NCI-H2227 treated with DMSO at 0.1 percent for 48 hours (cell line): ENCODE measurements at regions not wholly inside any gene's neighbourhood (a gene's known extent, or its start where the extent isn't known, plus 50 kb on each side); places are given as distances from the start of the nearest gene placed in this dataset.

Experiments used
- DNase-seq: peaks from one replicate; lab custom pipeline; 2025; lab: John Stamatoyannopoulos, UW

DNA sequence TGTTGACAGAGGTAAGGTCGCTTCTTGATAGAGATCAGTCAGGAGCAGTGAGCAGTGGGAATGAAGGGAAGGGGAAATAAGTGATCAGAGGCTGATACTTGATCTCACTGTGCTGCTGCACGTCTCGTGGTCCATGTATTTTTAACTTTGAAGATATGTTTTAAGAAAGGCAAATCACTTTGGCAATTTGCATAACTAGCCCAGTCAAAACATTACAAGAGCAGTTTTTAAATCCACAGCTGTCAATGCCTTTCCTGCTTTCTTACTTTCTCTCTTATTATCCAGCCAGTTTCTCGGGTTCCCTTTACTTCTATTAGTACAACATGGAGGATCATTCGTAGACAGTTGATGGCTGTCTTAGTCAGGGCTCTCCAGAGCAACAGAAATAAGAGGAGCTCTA, 472.8 kb downstream of the TMA16 start:
- no peak for DNase-seq

DNA sequence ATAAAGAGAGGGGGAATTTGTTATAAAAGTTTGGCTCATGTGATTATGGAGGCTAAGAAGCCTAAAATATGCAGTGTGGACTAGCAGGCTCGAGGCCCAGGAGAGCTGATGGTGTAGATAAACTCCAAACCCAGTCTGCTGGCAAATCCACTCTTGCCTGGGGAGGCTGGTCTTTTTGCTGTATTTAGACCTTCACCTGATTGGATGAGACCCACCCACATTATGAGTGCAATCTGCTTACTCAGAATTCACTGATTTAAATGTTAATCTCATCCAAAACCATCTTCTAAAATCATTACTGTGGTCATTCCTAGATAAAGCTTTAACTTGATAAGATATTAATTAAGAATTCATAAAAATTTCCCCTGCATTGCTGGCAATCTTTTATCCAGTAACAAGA, 473.2 kb downstream of the TMA16 start:
- DNase-seq: no peak

DNA sequence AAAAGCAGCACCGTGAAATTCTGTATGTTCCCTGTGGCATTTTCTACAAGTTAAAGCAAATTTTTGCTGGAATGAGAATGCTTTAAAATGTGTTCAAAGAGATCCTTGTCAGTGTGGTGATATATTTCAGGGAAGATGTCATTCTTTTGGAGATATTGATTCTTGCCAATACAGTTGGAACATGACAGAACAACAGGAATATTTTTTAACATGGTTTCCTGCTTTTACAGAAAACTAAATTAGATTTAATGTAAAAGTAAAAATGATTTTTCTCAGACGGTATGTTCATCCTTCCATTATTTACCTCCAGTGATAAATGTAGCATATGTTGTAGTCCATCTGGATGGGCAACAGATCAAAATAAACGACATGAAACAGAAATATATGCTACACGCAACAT, 474.8 kb downstream of the TMA16 start:
- no peak for DNase-seq

DNA sequence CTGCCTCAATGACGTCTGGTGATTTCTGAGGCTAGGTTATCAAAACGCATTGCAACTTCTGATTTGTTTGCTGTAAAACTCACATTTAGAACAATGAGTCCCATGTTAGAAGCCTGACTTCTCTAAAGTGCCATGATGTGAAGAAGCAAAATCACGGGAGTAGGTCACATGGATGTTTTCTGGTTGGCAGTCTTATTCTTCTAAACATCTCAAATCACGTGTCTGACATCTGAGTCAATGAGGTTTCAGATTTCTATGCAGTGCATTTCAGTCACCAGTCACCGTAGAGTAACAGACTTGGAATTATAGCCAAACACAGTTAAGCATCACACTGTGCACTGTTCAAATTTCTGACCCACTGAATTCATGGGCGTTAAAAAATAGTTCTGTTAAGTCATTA, 482.1 kb downstream of the TMA16 start:
- no peak for DNase-seq

DNA sequence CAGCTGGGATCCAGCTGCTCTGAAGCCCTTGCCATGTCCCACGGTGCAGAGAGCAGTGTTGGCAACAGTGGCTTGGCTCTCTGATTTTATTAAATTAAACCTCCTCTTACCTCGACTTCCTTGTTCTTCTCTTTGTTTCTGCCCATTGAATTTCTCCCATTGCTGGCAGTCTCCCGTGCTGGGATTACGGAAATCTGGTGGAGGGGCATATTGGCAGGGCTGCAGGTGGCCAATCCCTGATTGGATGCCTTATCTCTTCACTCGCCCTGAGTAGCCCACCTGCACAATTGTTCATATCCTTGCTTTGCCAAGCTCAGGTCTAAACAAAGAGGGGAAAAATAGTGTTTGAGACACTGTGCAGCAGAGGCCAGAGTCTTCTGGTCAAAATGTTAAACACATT, 493.9 kb downstream of the TMA16 start:
- DNase-seq: no peak

DNA sequence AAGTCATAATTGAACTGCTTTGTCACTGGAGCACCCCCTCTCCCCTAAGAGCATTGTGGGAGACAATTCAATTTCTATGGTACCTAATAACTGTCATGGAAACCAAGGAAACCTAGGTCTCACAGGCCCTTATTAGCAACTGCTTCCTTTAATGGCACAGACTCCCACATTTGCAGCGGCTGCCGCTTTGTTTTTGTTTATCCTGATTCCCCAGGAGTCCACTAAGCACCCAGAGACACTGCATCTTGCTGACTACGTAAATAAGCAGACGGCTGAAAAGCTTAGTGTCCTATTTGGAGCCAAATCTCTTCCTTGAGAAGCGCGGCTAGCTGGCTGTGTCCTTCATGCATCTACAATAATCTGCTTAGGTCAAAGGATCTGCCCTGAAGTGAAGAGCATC, 494.4 kb downstream of the TMA16 start:
- DNase-seq: no peak

DNA sequence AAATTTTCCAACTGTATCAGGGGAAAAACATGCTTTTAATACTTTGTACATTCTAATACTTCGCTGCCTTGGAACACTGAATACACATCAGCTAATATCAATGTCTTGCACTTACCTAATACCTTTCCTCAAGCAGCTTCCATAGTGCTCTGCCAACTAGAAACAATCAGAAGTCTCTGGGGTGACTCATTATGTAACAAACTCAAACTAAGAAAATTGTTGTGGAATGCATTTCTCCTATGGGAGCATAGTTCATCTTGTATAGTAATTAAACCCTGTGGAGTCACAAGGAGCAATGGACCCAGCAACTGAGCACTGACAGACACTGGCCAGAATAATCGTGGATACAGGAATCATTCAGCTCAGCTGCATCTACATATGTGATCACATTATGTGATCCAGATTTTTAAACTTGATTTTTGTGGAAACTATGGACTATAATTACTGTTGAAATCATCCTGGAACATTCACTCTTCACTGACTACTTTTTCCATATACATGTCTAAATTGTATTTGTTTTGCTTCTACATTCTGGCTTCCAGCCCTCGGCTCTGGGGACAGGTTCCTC, 496.9 kb downstream of the TMA16 start:
- DNase-seq: no peak

DNA sequence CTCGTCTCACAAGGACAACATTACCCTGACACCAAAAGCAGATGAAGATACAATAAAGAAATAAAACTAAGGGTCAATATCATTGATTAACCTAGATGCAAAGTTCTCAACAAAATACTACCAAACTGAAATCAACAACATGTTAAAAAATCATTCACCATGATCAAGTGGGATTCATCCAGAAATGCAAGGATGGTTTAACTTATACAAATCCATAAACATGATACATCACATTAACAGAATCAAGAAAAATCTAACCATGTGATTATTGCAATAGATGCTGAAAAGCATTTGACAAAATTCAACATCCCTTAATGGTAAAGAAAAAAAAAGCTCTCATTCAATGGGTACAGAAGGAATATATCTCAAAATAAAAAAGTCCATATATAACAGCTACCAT, 514.9 kb downstream of the TMA16 start:
- DNase-seq: no peak

DNA sequence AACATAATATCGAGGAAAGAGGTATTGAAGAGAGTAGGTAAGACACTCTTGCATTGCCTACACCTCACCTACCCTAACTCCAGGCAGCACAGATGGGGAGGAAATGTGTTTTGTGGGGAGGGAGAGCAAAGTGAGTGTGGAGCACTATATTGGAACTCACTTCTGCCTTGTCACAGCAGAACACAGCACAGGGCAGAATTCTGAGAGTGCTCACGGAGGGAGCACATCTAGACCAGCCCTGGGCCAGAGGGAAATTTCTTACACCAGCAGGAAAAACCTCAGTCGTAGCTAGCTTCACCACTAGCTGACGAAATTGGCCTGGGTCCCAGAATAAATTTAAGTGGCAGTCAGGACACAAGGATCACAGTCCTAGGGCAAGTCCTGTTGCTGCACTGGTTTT, 517.3 kb downstream of the TMA16 start:
- DNase-seq: no peak

DNA sequence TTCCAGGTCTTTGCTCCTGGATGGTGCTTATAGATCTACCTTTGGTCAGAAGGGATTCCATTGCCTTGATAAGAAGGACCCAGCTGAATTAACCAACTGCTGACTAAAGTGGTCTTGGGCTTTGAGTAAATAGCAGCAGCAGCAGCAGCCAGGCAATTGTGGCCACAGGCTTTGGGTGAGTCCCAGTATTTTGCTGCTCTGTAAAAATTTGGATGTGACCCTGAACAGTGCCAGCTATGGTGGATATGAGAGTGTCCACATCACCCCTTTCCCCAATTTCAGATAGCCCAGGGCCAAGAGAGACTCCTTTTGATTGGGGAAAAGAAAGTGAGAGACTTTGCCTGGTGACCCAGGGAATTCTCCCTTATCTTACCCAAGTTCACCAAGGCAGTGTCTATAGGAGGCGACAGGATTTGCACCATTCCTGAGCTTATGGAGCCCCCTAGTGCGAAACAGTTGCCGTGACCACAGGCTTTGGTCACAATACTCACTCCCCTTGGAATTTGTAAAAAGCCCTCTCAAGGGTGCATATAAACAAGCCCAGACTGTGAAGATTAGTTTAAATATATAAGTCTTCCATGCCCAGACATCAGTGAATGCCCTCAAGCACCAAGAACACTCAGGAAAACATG, 518.0 kb downstream of the TMA16 start:
- DNase-seq: no peak

DNA sequence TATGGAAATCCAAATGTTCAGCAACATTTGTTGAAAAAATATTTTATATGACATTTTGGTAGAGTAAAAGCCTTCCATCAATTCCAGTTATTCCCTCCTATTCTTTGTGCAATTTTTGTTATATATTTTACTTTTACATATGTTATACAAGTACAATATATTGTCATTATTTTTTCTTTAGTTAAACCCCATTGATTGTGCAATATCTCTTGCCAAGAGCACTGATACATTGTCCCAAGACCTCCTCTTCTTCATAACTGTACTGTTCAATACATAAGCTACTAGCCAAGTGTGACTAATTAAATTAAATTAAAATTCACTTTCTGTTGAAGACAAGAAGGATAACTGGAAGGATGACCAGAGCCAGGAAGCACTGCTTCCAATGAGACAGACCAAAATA, 527.5 kb downstream of the TMA16 start:
- DNase-seq: no peak

DNA sequence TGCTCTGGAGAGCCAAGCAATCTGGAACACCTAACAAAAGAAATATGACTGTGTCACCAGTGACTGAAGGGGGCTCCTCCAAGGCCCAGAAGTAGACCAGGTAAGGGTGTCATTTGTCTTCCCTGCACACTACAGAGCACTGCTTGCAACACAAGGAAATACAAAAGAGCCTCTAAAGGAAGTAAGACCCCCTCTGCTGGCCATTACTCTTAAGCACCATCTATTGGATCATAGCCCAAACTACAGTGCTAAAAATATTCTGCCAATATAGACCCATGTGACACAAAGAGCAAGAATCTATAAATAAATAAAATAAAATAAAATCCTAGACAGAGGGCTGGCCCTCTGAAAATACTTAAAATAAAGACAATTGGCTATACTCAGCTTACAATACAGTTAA, 528.7 kb downstream of the TMA16 start:
- DNase-seq: no peak

DNA sequence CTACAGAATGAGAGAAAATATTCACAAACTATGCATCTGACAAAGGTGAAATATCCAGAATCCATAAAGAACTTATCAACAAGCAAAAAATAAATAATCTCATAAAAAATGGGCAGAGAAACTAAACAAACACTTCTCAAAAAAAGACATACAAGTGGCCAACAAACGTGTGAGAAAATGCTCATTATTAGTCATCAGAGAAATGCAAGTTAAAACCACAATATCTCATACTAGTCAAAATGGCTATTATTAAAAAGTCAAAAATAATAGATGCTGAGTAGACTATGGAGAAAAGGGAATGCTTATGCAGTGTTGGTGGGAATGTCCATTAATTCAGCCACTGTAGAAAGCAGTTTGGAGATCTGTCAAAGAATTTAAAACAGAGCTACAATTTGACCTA, 533.3 kb downstream of the TMA16 start:
- no peak for DNase-seq

DNA sequence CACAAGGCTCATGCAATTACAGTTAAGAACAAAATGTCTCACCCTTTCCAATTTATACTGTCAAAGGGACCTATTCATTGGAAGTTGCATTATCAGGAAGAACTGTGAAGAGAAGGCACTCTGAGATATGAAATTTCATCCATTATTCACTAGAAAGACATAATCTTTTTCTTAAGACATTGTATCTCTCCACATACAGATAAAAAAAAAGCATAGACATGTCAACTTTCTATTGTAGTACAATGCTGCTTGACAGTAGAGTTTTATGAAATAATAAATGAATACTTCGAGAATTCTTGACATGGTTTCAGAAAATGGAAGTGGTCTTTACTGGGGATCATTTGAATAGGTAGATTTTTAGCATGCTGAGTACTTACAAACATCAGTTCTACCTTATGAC, 545.0 kb downstream of the TMA16 start:
- DNase-seq: no peak

DNA sequence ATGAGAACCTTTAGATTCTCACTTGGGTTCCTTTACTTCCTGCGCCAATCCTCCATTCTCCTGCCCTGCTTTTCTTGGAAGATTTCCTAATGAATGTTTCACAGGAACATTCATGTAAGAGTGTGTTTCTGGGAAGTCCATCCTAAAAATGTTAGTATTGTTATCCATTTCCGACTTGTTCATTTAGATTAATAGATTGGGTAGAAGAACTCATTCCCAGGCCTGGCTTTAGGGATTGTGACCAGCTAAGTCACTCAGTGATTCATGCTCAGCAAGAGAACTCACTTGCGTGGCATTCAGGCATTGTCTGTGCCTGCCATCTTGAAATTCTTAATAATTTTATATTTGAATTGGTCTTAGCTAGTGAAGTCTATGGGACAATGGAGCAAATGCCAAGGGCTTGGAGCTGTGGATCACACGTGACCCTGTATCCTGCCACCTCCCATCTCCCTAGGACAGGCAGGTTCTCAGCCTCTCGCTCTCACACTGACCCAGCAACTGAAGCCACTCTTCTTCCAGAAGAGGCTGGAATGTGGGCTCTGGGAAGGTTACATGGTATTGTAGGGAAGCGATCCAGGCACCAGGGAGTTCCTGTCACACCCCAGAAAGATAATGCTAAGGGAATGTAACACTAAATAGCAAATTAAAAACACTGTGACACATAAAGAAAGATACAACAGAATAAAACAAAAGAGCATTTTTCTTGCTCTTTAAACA, 562.1 kb downstream of the TMA16 start:
- no peak for DNase-seq

DNA sequence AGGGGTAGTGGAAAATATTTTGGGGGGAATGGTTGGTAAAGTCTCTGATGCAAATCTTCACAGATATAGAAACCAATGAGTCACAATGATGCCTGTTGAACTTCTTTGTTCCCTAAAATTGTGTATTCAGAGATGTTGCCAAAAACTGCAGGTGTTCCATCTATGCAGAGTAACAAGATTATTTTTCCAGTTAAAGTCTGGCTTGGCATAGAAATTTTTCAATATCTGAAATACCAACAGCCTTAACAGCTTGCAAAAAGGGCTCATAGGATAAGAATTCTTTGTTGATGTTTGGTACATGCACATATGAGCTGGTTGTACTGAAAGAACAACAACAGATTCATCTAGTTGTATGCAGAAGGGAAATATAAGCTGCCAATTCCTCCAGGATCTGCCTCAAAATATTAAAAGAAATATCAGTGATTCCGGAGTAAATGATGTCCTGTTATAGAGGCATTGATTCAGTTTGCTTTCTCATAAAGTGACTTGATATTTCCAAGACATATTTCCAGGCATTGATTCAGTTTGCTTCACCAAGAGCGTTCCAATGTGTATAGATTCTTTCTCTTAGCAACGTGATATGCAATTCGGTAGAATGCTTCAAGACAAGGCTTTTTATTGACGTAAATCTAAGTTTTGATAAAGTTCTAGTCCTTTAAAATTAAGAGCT, 564.4 kb downstream of the TMA16 start:
- no peak for DNase-seq

DNA sequence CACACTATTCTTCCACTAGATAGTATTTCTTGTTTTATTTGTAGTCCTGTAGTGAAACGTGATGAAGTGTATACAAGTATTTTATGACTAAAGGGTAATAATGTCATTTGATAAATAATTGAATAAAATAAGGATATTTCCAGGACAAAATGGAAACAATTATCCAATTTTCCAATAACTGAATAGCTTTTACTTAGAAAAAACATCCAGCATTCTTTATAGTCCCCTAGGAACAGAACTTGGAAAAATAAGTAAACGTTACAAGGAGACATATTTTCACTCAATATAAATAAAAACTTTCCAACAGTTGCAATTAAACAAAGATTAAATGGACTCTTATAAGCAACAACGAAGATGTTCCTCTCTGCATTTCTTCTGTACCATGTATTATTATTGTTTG, 566.0 kb downstream of the TMA16 start:
- DNase-seq: no peak

DNA sequence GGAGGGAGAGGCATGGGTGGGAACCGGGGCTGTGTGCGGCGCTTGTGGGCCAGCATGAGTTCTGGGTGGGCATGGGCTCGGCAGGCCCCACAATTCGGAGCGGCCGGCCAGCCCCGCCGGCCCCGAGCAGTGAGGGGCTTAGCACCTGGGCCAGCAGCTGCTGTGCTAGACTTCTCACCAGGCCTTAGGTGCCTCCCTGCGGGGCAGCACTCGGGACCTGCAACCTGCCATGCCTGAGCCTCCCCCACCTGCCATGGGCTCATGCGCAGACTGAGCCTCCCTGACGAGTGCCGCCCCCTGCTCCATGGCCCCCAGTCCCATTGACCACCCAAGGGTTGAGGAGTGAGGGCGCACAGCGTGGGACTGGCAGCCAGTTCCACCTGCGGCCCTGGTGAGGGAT, 573.9 kb downstream of the TMA16 start:
- no peak for DNase-seq

DNA sequence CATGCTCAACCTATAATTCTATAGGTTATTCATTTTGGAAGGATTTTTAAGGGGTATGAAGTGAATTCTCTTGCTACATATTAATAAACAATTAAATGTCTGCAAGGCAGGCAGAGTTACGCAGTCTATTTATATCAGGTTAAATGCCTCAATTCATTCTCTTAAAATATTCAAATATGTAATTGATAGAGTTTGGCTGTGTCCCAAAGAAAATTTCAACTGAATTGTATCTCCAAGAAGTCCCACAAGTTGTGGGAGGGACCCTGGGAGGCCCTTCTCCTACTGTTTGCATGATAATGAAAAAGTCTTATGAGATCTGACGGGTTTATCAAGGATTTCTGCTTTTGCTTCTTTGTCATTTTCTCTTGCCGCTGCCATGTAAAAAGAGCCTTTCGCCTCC, 576.1 kb downstream of the TMA16 start:
- DNase-seq: no peak

DNA sequence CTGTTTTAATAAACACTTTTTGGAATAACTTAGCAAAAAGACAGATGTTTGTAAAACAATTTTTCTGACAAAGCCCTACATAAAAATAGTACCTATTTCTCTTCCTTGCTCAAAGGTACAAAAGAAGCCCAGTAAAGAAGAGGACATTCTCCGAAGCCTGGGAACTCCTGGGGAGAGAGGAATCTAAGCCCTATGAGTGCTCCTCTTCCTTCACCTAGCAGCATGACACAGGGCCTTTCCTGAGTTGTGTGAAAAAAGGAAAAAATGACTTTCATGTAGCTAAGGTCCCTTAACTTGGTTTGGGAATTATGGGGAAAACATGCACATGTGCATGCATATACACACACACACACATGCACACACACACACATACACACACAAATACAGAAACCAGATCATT, 586.9 kb downstream of the TMA16 start:
- no peak for DNase-seq

DNA sequence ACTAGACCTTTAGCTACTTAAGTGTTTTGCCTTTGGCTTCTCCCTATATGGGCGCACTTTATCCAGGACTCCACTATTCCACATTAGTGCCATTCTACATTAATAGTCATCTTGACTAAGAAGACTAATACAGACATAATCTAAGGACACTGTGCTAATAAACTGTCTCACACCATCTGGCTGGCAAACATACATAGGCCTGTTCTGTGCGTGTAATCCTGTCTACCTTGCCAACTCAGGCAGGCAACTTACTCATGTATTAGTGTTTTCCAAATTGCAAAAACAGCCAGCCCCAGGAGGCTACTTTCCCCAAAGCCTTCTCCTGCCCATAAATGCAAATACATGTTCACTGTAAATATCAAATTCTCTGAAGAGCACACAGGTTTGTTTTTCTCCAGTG, 587.3 kb downstream of the TMA16 start:
- no peak for DNase-seq

DNA sequence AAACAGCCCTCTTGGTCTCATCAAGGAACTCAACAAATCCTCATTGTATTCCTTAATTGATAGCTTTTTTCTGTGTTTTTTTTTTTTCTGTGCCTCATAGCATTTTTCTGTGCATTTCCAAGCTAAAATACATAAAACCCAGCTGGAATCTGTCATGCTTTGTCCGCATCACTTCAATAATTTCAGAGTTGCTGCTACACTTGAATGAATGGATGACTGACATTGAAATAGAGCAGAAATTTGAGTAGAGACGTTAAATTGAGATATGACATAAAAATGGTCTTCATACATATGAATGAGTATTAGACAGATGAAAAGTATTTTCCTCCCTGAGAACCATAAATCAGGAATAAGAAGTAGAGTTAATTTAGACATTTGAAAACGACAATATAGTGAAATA, 593.2 kb downstream of the TMA16 start:
- DNase-seq: no peak
